HEK293 (cell line): ENCODE measurements at regions not wholly inside any gene's neighbourhood (a gene's known extent, or its start where the extent isn't known, plus 50 kb on each side); places are given as distances from the start of the nearest gene placed in this dataset.

Source experiments
- CTCF ChIA-PET: fragments of 350-600 bp; formaldehyde crosslinking; extraction: SDS; loops from one replicate; lab custom pipeline; 2021; ENCODE audit warnings: antibody characterized with exemption; lab: Yijun Ruan, JAX
- POLR2A ChIA-PET: fragments of 300-600 bp; formaldehyde crosslinking; extraction: SDS; loops from one replicate; lab custom pipeline; 2020; ENCODE audit warnings: antibody characterized with exemption, inconsistent platforms; lab: Yijun Ruan, JAX
- H3K27ac ChIP-seq: fragments of 200-500 bp; sonication (Bioruptor generic); 2 replicates; pipeline ENCODE4 v1.5.1; 2014; ENCODE audit warnings: low read depth, low read length, control low read depth, inconsistent platforms; ENCODE audit errors: extremely low read depth
- H3K36me3 ChIP-seq, 2 experiments: fragments of 200-500 bp in 1 of 2; sonication (Bioruptor generic) in 1 of 2; 1 replicate in 1 of 2; 2 replicates in 1 of 2; pipeline ENCODE4 v1.5.1; 2014 to 2017; ENCODE audit warnings: inconsistent platforms in 2 of 2, low read length in 2 of 2; ENCODE audit not compliant: control insufficient read depth in 2 of 2, insufficient read depth in 1 of 2
- H3K4me1 ChIP-seq: fragments of 200-500 bp; sonication (Bioruptor generic); 2 replicates; pipeline ENCODE4 v1.5.1; 2014; ENCODE audit warnings: mild to moderate bottlenecking, low read length, inconsistent platforms; ENCODE audit not compliant: control insufficient read depth, insufficient read depth
- H3K4me3 ChIP-seq: 2 replicates; pipeline ENCODE4 v1.5.1; 2011; ENCODE audit warnings: low read depth, mild to moderate bottlenecking, control low read depth, low read length, moderate library complexity
- H3K9me3 ChIP-seq: fragments of 200-500 bp; sonication (Bioruptor generic); 2 replicates; pipeline ENCODE4 v1.5.1; 2014; ENCODE audit warnings: low read depth, low read length, inconsistent platforms; ENCODE audit not compliant: control insufficient read depth, insufficient read depth
- MYNN ChIP-seq: fragments of 450-650 bp; formaldehyde crosslinking; IDR thresholded peaks from 2 replicates; pipeline ENCODE4 v1.5.1; 2016; ENCODE audit warnings: missing biosample characterization, missing genetic modification characterization, borderline replicate concordance
- OSR2 ChIP-seq: fragments of 450-650 bp; formaldehyde crosslinking; IDR thresholded peaks from 2 replicates; pipeline ENCODE4 v1.5.1; 2016; ENCODE audit warnings: missing biosample characterization, missing genetic modification characterization
- PRDM1 ChIP-seq: fragments of 450-650 bp; formaldehyde crosslinking; IDR thresholded peaks from 2 replicates; pipeline ENCODE4; 2016; ENCODE audit warnings: missing biosample characterization, missing genetic modification characterization
- SCRT1 ChIP-seq: fragments of 450-650 bp; formaldehyde crosslinking; IDR thresholded peaks from 2 replicates; pipeline ENCODE4 v1.5.1; 2016; ENCODE audit warnings: missing biosample characterization, missing genetic modification characterization, borderline replicate concordance
- ZBTB1 ChIP-seq: fragments of 450-650 bp; formaldehyde crosslinking; IDR thresholded peaks from 2 replicates; pipeline ENCODE4 v1.5.1; 2016; ENCODE audit warnings: missing biosample characterization, missing genetic modification characterization
- ZFP3 ChIP-seq: fragments of 450-650 bp; formaldehyde crosslinking; IDR thresholded peaks from 2 replicates; pipeline ENCODE4 v1.5.1; 2016; ENCODE audit warnings: low read depth, missing biosample characterization, missing genetic modification characterization
- ZNF157 ChIP-seq: fragments of 450-650 bp; formaldehyde crosslinking; IDR thresholded peaks from 2 replicates; pipeline ENCODE4 v1.5.1; 2016; ENCODE audit warnings: missing biosample characterization, missing genetic modification characterization
- ZNF473 ChIP-seq: fragments of 450-650 bp; formaldehyde crosslinking; IDR thresholded peaks from 2 replicates; pipeline ENCODE4 v1.5.1; 2017; ENCODE audit warnings: missing biosample characterization, missing genetic modification characterization
- ZNF529 ChIP-seq: fragments of 450-650 bp; formaldehyde crosslinking; IDR thresholded peaks from 2 replicates; pipeline ENCODE4 v1.5.1; 2017; ENCODE audit warnings: missing genetic modification characterization, missing biosample characterization; ENCODE audit not compliant: insufficient replicate concordance
- ZNF600 ChIP-seq: fragments of 450-650 bp; formaldehyde crosslinking; IDR thresholded peaks from 2 replicates; pipeline ENCODE4 v1.5.1; 2016; ENCODE audit warnings: missing biosample characterization, missing genetic modification characterization
- ZNF654 ChIP-seq: fragments of 450-650 bp; formaldehyde crosslinking; IDR thresholded peaks from 2 replicates; pipeline ENCODE4 v1.5.1; 2016; ENCODE audit warnings: low read depth, missing biosample characterization, missing genetic modification characterization
- ZNF837 ChIP-seq: fragments of 450-650 bp; formaldehyde crosslinking; IDR thresholded peaks from 2 replicates; pipeline ENCODE4 v1.5.1; 2016; ENCODE audit warnings: missing biosample characterization, missing genetic modification characterization
- ZSCAN16 ChIP-seq: fragments of 450-650 bp; formaldehyde crosslinking; IDR thresholded peaks from 2 replicates; pipeline ENCODE4 v1.5.1; 2016; ENCODE audit warnings: missing biosample characterization, missing genetic modification characterization
- TF ChIP-seq, protein P1 (sequence below): fragments of 450-650 bp; formaldehyde crosslinking; IDR thresholded peaks from 2 replicates; pipeline ENCODE4 v1.5.1; 2017; ENCODE audit warnings: missing biosample characterization, missing genetic modification characterization
- TF ChIP-seq, protein P2 (sequence below): fragments of 450-650 bp; formaldehyde crosslinking; IDR thresholded peaks from 2 replicates; pipeline ENCODE4 v1.5.1; 2016; ENCODE audit warnings: missing biosample characterization, missing genetic modification characterization
- TF ChIP-seq, protein P3 (sequence below): fragments of 450-650 bp; formaldehyde crosslinking; IDR thresholded peaks from 2 replicates; pipeline ENCODE4 v1.5.1; 2016; ENCODE audit warnings: missing biosample characterization, missing genetic modification characterization
- TF ChIP-seq, protein P4 (sequence below): fragments of 450-650 bp; formaldehyde crosslinking; IDR thresholded peaks from 2 replicates; pipeline ENCODE4 v1.5.1; 2016; ENCODE audit warnings: missing biosample characterization, missing genetic modification characterization, borderline replicate concordance

DNA sequence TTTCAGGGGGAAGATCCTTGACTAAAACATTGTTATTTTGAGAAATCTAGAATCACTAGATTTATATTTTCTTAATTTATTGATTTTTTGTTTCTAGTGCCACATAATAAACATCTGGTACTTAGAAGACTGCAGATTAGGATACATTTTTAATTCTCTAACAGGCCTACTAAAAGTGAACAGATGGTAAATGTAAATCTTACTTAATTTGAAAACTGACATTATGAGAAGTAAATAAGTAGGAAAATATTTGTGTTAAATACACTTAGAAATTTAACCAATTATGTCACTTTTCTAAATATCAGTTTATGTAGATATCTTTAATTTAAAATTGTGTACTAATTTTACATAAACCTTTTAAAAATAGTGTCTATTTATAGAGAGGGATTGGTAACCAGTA lies 2255.6 kb upstream of the PCDH20 start:
- POLR2A ChIA-PET = no interaction called here
- H3K4me3 ChIP-seq = no peak overlapping the region
- TF ChIP-seq ZNF529 (tag by site-specific recombination) (no peak), PRDM1 (tag by site-specific recombination) (no peak), MYNN (tag by site-specific recombination) (no peak), ZFP3 (tag by site-specific recombination) (no peak), ZNF837 (no peak), SCRT1 (tag by site-specific recombination) (no peak)
- TF ChIP-seq, protein P1, sequence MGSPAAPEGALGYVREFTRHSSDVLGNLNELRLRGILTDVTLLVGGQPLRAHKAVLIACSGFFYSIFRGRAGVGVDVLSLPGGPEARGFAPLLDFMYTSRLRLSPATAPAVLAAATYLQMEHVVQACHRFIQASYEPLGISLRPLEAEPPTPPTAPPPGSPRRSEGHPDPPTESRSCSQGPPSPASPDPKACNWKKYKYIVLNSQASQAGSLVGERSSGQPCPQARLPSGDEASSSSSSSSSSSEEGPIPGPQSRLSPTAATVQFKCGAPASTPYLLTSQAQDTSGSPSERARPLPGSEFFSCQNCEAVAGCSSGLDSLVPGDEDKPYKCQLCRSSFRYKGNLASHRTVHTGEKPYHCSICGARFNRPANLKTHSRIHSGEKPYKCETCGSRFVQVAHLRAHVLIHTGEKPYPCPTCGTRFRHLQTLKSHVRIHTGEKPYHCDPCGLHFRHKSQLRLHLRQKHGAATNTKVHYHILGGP (tag by site-specific recombination) = no peak
- H3K9me3 ChIP-seq = no peaks in the 10 kb centered on the region
- CTCF ChIA-PET = no interaction called here
- H3K27ac ChIP-seq = no peak overlapping the region
- no peaks in the 10 kb centered on the region for H3K4me1 ChIP-seq
- H3K36me3 ChIP-seq = no peaks in the 10 kb centered on the region

GRCh38 chr13:63651394-63651793 lies 2235.7 kb upstream of the PCDH20 start:
- CTCF ChIA-PET = no interaction called here

GRCh38 chr13:63643543-63643942 lies 2227.9 kb upstream of the PCDH20 start:
- CTCF ChIA-PET = no interaction called here
- Histone ChIP-seq H3K4me3 (no peak overlapping the region), H3K4me1 (no peaks in the 10 kb centered on the region), H3K27ac (no peak overlapping the region), H3K36me3 (no peaks in the 10 kb centered on the region), H3K9me3 (no peaks in the 10 kb centered on the region)
- no peak for TF ChIP-seq ZNF654 (tag by site-specific recombination)
- POLR2A ChIA-PET = no interaction called here

More at GRCh38 chr13:63651394-63651793, 2235.7 kb upstream of the PCDH20 start:
- no peaks in the 10 kb centered on the region for H3K36me3 ChIP-seq
- POLR2A ChIA-PET = no interaction called here
- H3K9me3 ChIP-seq = no peaks in the 10 kb centered on the region
- TF ChIP-seq, protein P2, sequence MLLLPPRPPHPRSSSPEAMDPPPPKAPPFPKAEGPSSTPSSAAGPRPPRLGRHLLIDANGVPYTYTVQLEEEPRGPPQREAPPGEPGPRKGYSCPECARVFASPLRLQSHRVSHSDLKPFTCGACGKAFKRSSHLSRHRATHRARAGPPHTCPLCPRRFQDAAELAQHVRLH = no peak
- no peak for TF ChIP-seq ZBTB1 (tag by site-specific recombination)
- TF ChIP-seq, protein P3, sequence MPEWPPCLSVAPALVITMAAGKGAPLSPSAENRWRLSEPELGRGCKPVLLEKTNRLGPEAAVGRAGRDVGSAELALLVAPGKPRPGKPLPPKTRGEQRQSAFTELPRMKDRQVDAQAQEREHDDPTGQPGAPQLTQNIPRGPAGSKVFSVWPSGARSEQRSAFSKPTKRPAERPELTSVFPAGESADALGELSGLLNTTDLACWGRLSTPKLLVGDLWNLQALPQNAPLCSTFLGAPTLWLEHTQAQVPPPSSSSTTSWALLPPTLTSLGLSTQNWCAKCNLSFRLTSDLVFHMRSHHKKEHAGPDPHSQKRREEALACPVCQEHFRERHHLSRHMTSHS (tag by site-specific recombination) = no peak
- no peak for TF ChIP-seq ZSCAN16 (tag by site-specific recombination)
- TF ChIP-seq OSR2 (tag by site-specific recombination) = no peak
- TF ChIP-seq ZNF600 (tag by site-specific recombination) = no peak
- TF ChIP-seq, protein P4, sequence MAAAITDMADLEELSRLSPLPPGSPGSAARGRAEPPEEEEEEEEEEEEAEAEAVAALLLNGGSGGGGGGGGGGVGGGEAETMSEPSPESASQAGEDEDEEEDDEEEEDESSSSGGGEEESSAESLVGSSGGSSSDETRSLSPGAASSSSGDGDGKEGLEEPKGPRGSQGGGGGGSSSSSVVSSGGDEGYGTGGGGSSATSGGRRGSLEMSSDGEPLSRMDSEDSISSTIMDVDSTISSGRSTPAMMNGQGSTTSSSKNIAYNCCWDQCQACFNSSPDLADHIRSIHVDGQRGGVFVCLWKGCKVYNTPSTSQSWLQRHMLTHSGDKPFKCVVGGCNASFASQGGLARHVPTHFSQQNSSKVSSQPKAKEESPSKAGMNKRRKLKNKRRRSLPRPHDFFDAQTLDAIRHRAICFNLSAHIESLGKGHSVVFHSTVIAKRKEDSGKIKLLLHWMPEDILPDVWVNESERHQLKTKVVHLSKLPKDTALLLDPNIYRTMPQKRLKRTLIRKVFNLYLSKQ = no peak
- TF ChIP-seq ZNF157 = no peak
- no peak for TF ChIP-seq ZNF473 (tag by site-specific recombination)
- H3K4me1 ChIP-seq = no peaks in the 10 kb centered on the region
- H3K27ac ChIP-seq = no peak overlapping the region
- no peak overlapping the region for H3K4me3 ChIP-seq
